CD4-positive, CD25-positive, alpha-beta regulatory T cell (primary cell): ENCODE measurements at regions not wholly inside any gene's neighbourhood (a gene's known extent, or its start where the extent isn't known, plus 50 kb on each side); places are given as distances from the start of the nearest gene placed in this dataset.

ENCODE experiments used
- ATAC-seq, 2 donors: fragments of 150-1000 bp; cut with Tn5 transposase; one replicate each; pipeline ENCODE4 v1.10.0; 2021; ENCODE audit warnings: low read depth in 2 of 2, moderate number of reproducible peaks in 2 of 2, moderate library complexity in 1 of 2
- DNase-seq, 3 donors: peaks; one replicate each; pipeline versions ENCODE4 v3.0.0 to v3.0.0-alpha.2; 2012 to 2022; ENCODE audit warnings: mixed read lengths in 1 of 3
- H3K27ac ChIP-seq: one replicate; pipeline ENCODE4 v1.7.0; 2013; ENCODE audit warnings: mild to moderate bottlenecking, low read length; ENCODE audit not compliant: insufficient read depth, poor library complexity, severe bottlenecking
- H3K27me3 ChIP-seq: one replicate; pipeline ENCODE4 v1.7.0; 2013; ENCODE audit warnings: low read length; ENCODE audit not compliant: control insufficient read depth, insufficient read depth
- H3K36me3 ChIP-seq: one replicate; pipeline ENCODE4 v1.7.0; 2013; ENCODE audit warnings: mild to moderate bottlenecking, low read length, moderate library complexity; ENCODE audit not compliant: control insufficient read depth, insufficient read depth
- H3K4me1 ChIP-seq: 2 replicates; pipeline ENCODE4 v1.7.0; 2013; ENCODE audit warnings: mild to moderate bottlenecking, low read length; ENCODE audit not compliant: insufficient read depth, control insufficient read depth, poor library complexity, severe bottlenecking
- H3K4me3 ChIP-seq: one replicate; pipeline ENCODE4 v1.7.0; 2013; ENCODE audit warnings: low read depth, mild to moderate bottlenecking, low read length, moderate library complexity
- H3K9me3 ChIP-seq, 2 experiments: 1 replicate in 1 of 2; 2 replicates in 1 of 2; pipeline ENCODE4 v1.7.0; 2013; ENCODE audit warnings: low read length in 2 of 2, mild to moderate bottlenecking in 1 of 2, moderate library complexity in 1 of 2; ENCODE audit not compliant: control insufficient read depth in 2 of 2
- H3K27ac Mint-ChIP-seq, 3 donors: one replicate each; pipeline ENCODE4 v1.8.0; 2020 to 2022; ENCODE audit warnings: mild to moderate bottlenecking in 3 of 3, mixed read lengths in 3 of 3, moderate library complexity in 2 of 3
- H3K27me3 Mint-ChIP-seq: one replicate; pipeline ENCODE4 v1.8.0; 2022; ENCODE audit warnings: mild to moderate bottlenecking, mixed read lengths
- H3K36me3 Mint-ChIP-seq: one replicate; pipeline ENCODE4 v1.8.0; 2020; ENCODE audit warnings: mixed read lengths
- H3K4me1 Mint-ChIP-seq, 4 donors: one replicate each; pipeline ENCODE4 v1.8.0; 2020 to 2022; ENCODE audit warnings: mixed read lengths in 4 of 4, mild to moderate bottlenecking in 1 of 4
- H3K4me3 Mint-ChIP-seq, 4 donors: one replicate each; pipeline ENCODE4 v1.8.0; 2020 to 2022; ENCODE audit warnings: mild to moderate bottlenecking in 4 of 4, mixed read lengths in 4 of 4, moderate library complexity in 3 of 4
- H3K9me3 Mint-ChIP-seq, 7 donors: one replicate each; pipeline ENCODE4 v1.8.0; 2020 to 2022; ENCODE audit warnings: mixed read lengths in 7 of 7, mild to moderate bottlenecking in 3 of 7, moderate library complexity in 2 of 7

DNA sequence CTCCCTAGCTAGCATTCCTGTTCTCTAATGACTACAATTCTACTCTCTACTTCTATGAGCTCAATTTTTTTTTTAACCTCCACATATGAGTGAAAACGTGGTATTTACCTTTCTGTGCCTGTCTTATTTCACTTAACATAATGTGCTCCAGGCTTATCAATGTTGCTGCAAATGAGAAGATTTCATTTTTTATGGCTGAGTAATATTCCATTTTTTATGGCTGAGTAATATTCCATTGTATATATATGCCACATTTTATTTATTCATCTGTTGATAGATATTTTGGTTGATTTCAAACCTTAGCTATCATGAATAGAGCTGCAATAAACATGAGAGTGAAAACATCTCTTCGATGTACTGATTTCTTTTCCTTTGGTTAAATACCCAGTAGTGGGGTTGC, 159.6 kb upstream of the TPK1 start:
- Mint-ChIP-seq H3K27me3 (no peaks in the 10 kb centered on the region), H3K9me3 (peaks cover 8 to 34% (median 18%) of the 10 kb centered on the region in 7 donors)

DNA sequence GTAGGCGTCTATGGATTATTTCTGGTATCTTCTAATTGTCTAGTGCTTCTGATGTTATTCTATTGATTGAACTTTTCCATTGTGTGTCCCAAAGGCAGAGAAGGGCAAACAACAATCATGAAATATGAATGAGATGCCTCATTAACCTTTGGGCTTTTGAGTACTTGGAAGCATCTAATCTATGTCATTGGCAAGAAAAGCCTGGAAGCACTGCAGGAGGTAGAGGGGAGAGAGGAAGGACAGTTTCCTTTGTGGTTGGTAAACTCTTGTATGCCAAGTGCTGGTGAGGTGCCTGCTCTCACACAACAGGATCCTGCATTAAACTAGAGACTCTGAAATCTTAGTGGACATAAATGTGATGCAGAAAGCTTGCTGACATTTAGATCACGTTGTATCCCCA, 155.2 kb upstream of the TPK1 start:
- peaks cover 1% of the 10 kb centered on the region for H3K27me3 ChIP-seq
- no peak for DNase-seq
- peaks cover 3 to 13% (median 6%) of the 10 kb centered on the region in 7 donors for H3K9me3 Mint-ChIP-seq
- no peak overlapping the region for H3K4me3 Mint-ChIP-seq
- H3K27ac ChIP-seq = no peak overlapping the region
- H3K36me3 ChIP-seq = no peaks in the 10 kb centered on the region
- no peaks in the 10 kb centered on the region for H3K4me1 ChIP-seq
- H3K36me3 Mint-ChIP-seq = no peaks in the 10 kb centered on the region
- no peaks in the 10 kb centered on the region for H3K27me3 Mint-ChIP-seq
- H3K27ac Mint-ChIP-seq = no peak overlapping the region
- no peaks in the 10 kb centered on the region for H3K9me3 ChIP-seq
- H3K4me3 ChIP-seq = no peak overlapping the region
- ATAC-seq = no peak
- peaks cover 0 to 7% (median 4%) of the 10 kb centered on the region in 4 donors for H3K4me1 Mint-ChIP-seq

More for the DNA sequence above, 159.6 kb upstream of the TPK1 start:
- H3K9me3 ChIP-seq = peaks cover 11 to 15% of the 10 kb centered on the region in 2 experiments
- H3K4me3 Mint-ChIP-seq = no peak overlapping the region
- H3K36me3 ChIP-seq = no peaks in the 10 kb centered on the region
- ATAC-seq = no peak
- no peaks in the 10 kb centered on the region for H3K27me3 ChIP-seq
- peaks cover 0 to 7% (median 4%) of the 10 kb centered on the region in 4 donors for H3K4me1 Mint-ChIP-seq
- no peak for DNase-seq
- no peak overlapping the region for H3K27ac ChIP-seq
- H3K4me3 ChIP-seq = no peak overlapping the region
- no peaks in the 10 kb centered on the region for H3K4me1 ChIP-seq
- no peaks in the 10 kb centered on the region for H3K36me3 Mint-ChIP-seq
- no peak overlapping the region for H3K27ac Mint-ChIP-seq

DNA sequence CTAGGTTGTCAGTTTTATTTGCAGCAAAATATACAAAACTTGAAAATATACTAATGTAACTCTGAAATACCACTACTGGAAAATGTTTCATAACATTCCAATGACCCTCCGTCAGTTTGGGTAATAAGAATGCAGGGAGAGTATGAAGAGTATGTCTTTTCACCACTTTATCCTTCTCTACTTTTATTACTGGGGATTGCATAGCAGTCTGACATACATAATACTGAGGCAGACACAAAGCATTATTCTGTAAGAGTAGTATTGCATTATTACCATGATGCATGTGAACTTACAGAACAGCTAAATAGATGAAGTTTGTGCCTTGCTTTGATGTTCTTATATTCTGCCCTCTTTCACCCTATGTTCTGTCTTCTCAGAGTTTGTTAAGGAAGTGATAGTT, 151.8 kb upstream of the TPK1 start:
- ATAC-seq = no peak
- DNase-seq = no peak
- Mint-ChIP-seq H3K4me3 (no peak overlapping the region), H3K27ac (no peak overlapping the region), H3K36me3 (no peaks in the 10 kb centered on the region), H3K27me3 (no peaks in the 10 kb centered on the region), H3K9me3 (peaks cover 0 to 6% (median 0%) of the 10 kb centered on the region in 7 donors), H3K4me1 (no peaks in the 10 kb centered on the region)
- Histone ChIP-seq H3K4me1 (no peaks in the 10 kb centered on the region), H3K27me3 (peaks cover 1% of the 10 kb centered on the region), H3K36me3 (no peaks in the 10 kb centered on the region), H3K27ac (no peak overlapping the region), H3K9me3 (no peaks in the 10 kb centered on the region), H3K4me3 (no peak overlapping the region)

DNA sequence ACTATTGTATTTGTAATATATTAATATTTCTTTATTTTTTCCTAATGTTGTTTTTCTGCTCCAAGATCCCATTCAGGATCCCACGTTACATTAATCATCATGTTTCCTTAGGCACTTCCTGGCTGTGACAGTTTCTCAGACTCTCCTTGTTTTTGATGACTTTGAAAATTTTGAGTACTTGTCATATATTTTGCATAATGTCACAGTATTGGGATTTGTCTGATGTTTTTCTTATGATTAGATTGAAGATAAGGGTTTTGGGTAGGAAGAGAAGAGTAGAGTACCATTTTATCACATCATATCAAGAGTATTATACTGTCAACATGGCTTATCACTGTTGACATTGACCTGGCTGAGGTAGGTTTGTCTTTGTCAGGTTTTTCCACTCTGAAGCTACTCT, 146.3 kb upstream of the TPK1 start:
- H3K36me3 ChIP-seq = no peaks in the 10 kb centered on the region
- H3K36me3 Mint-ChIP-seq = no peaks in the 10 kb centered on the region
- H3K27ac Mint-ChIP-seq = no peak overlapping the region
- no peaks in the 10 kb centered on the region for H3K27me3 ChIP-seq
- H3K4me1 Mint-ChIP-seq = no peaks in the 10 kb centered on the region
- no peaks in the 10 kb centered on the region for H3K4me1 ChIP-seq
- peaks cover 0 to 2% (median 0%) of the 10 kb centered on the region in 7 donors for H3K9me3 Mint-ChIP-seq
- H3K27me3 Mint-ChIP-seq = no peaks in the 10 kb centered on the region
- H3K4me3 Mint-ChIP-seq = no peak overlapping the region
- no peaks in the 10 kb centered on the region for H3K9me3 ChIP-seq
- DNase-seq (no peak), ATAC-seq (no peak)
- H3K4me3 ChIP-seq = no peak overlapping the region
- no peak overlapping the region for H3K27ac ChIP-seq

DNA sequence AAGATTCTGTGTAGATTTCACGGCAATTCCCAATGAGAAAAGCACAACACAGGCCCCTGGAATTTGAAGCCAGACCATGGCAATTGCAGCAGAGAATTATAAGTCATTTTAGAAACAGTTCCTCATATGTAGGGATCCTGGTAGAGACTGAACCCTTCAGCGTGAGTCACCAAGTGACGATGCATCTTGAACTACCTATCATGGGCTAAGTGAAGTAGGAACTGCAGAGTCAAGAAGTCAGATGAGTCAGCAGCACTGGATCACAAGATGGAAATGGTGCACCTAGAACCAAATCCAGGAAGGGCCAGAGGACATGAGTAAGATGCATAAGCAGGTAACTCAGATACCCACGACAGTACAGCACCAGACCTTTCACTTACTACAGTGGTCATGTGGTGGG, 140.0 kb upstream of the TPK1 start:
- Mint-ChIP-seq H3K4me3 (no peak overlapping the region), H3K9me3 (peaks cover 0 to 2% (median 0%) of the 10 kb centered on the region in 7 donors), H3K4me1 (no peaks in the 10 kb centered on the region), H3K27me3 (no peaks in the 10 kb centered on the region), H3K27ac (no peak overlapping the region), H3K36me3 (no peaks in the 10 kb centered on the region)
- Histone ChIP-seq H3K27ac (no peak overlapping the region), H3K4me1 (no peaks in the 10 kb centered on the region), H3K27me3 (no peaks in the 10 kb centered on the region), H3K9me3 (no peaks in the 10 kb centered on the region), H3K4me3 (no peak overlapping the region), H3K36me3 (no peaks in the 10 kb centered on the region)
- DNase-seq = no peak
- ATAC-seq = no peak

DNA sequence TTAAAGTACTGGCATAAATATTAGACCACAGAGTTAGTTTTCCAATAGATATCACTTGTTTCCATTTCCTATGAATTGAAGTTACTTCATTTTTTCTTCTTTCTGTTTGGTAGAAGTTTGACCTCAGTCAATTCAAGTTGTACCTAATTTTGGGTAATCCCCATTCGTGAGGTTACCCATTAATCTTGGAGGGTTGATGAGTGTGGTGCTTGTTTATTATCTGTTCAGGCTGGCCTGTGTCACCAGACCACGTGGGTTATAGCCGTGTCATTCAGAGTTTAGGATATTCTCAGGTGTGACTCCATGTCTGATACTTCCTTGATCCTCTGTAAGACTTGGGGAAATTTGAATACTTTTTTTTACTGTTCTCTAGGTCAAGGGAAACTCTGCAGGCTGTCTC, 133.9 kb upstream of the TPK1 start:
- Histone ChIP-seq H3K36me3 (no peaks in the 10 kb centered on the region), H3K4me3 (no peak overlapping the region), H3K27me3 (no peaks in the 10 kb centered on the region), H3K27ac (no peak overlapping the region), H3K4me1 (no peaks in the 10 kb centered on the region), H3K9me3 (no peaks in the 10 kb centered on the region)
- Mint-ChIP-seq H3K27ac (no peak overlapping the region), H3K36me3 (no peaks in the 10 kb centered on the region), H3K9me3 (peaks cover 0 to 2% (median 0%) of the 10 kb centered on the region in 7 donors), H3K27me3 (peaks cover 5% of the 10 kb centered on the region), H3K4me1 (no peaks in the 10 kb centered on the region), H3K4me3 (no peak overlapping the region)
- no peak for DNase-seq
- ATAC-seq = no peak

DNA sequence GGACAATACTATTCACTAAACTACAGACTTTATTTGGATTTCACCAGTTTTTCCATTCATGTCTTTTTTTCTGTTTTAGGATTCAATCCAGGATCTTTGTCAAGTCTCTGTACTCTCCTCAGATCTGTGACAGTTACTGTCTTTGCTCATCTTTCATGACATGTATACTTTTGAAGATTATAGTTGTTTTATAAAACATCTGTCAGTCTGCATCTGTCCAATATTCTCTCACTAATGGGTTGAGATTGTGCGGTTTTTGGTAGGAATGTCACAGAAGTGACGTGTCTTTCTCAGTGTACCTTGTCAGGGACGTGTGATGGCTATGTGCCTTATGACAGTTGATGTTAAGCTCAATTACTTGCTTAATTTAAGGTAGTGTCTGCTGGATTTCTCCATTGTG, 124.9 kb upstream of the TPK1 start:
- no peak for ATAC-seq
- no peaks in the 10 kb centered on the region for H3K36me3 ChIP-seq
- peaks cover 5% of the 10 kb centered on the region for H3K27me3 Mint-ChIP-seq

DNA sequence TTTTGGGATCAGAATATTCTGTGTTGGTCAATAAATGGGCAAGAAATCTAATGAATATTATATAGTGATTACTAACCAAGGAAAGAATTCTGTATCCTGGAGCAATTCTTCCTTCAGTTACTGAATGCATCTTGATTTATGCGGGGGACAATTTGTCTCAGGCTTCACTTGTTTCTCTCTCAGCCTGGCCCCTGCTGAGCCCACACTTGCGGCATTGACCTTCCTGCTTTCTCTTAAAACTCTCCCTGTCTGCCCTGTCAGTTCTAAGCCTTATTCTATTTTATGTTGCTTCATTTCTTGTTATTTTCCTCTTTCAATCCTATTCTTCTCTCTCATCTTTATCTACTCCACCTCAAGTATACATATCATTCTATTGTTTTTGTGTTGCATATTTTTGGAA, 122.1 kb upstream of the TPK1 start:
- Mint-ChIP-seq H3K36me3 (no peaks in the 10 kb centered on the region), H3K27me3 (no peaks in the 10 kb centered on the region), H3K9me3 (peaks cover 0 to 7% (median 1%) of the 10 kb centered on the region in 7 donors), H3K27ac (no peak overlapping the region), H3K4me3 (no peak overlapping the region), H3K4me1 (no peaks in the 10 kb centered on the region)
- no peak for DNase-seq
- Histone ChIP-seq H3K27ac (no peak overlapping the region), H3K27me3 (no peaks in the 10 kb centered on the region), H3K36me3 (no peaks in the 10 kb centered on the region), H3K9me3 (no peaks in the 10 kb centered on the region), H3K4me1 (no peaks in the 10 kb centered on the region), H3K4me3 (no peak overlapping the region)
- no peak for ATAC-seq

More for the DNA sequence above, 124.9 kb upstream of the TPK1 start:
- Histone ChIP-seq H3K9me3 (no peaks in the 10 kb centered on the region), H3K27ac (no peak overlapping the region), H3K4me3 (no peak overlapping the region), H3K27me3 (no peaks in the 10 kb centered on the region), H3K4me1 (no peaks in the 10 kb centered on the region)
- Mint-ChIP-seq H3K36me3 (no peaks in the 10 kb centered on the region), H3K27ac (no peak overlapping the region), H3K4me1 (no peaks in the 10 kb centered on the region), H3K4me3 (no peak overlapping the region), H3K9me3 (no peaks in the 10 kb centered on the region)
- DNase-seq = no peak
